ENCODE measurements at regions not wholly inside any gene's neighbourhood (a gene's known extent, or its start where the extent isn't known, plus 50 kb on each side); places are given as distances from the start of the nearest gene placed in this dataset.

DNA sequence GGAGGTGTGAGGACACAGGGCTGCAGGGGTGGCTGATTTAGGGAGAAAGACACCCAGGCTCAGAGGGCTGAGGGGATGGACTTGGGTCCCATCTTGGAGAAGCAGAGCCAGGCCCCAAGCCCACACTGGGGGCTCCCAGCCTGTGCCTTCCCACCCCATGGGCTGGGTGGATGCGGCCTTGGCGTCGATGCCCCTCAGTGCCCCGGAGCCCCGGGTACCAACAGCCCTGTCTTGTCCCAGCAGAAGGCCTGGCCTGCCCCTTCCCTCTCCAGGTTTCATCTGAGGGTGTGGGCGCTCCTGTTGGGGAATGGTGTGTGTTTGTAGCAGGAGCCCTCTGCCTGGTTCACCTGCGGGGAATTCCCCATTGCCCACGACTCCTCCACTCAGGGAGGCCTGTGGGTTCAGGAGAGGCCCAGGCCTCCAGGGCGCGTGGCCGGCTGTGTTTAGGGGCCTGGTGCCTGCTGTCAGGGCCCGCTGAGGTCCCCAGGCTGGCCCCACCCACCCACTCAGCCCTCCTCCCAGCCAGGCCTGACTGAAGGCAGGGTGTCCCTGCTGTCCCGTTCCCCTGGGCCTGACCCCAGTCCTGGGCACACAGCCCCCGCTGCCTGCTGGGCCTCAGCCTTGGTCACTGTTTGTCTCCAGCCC lies 51.1 kb upstream of the BEGAIN start:
- no peak for DNase-seq (ENCODE audit: low spot score in 2 of 2)
- H3K4me3 ChIP-seq = no peak overlapping the region
- H3K27me3 ChIP-seq = no peaks in the 10 kb centered on the region
- TF ChIP-seq, protein P1, sequence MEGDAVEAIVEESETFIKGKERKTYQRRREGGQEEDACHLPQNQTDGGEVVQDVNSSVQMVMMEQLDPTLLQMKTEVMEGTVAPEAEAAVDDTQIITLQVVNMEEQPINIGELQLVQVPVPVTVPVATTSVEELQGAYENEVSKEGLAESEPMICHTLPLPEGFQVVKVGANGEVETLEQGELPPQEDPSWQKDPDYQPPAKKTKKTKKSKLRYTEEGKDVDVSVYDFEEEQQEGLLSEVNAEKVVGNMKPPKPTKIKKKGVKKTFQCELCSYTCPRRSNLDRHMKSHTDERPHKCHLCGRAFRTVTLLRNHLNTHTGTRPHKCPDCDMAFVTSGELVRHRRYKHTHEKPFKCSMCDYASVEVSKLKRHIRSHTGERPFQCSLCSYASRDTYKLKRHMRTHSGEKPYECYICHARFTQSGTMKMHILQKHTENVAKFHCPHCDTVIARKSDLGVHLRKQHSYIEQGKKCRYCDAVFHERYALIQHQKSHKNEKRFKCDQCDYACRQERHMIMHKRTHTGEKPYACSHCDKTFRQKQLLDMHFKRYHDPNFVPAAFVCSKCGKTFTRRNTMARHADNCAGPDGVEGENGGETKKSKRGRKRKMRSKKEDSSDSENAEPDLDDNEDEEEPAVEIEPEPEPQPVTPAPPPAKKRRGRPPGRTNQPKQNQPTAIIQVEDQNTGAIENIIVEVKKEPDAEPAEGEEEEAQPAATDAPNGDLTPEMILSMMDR (IDR thresholded peaks at IDR 0.05) = no peak
- H3K4me1 ChIP-seq = no peaks in the 10 kb centered on the region
- no peaks in the 10 kb centered on the region for H3K36me3 ChIP-seq
- no peak overlapping the region for H3K27ac ChIP-seq
- no peaks in the 10 kb centered on the region for H3K9me3 ChIP-seq
- intact Hi-C loops (cut with DNase I) = no loop called here

GRCh38 chr14:100639280-100639679 lies 52.1 kb upstream of the BEGAIN start:
- intact Hi-C loops (cut with DNase I) = no loop called here

GRCh38 chr14:100640471-100641273 lies 53.5 kb upstream of the BEGAIN start:
- DNase-seq (ENCODE audit: low spot score in 2 of 2) = no peak
- TF ChIP-seq, protein P1 (IDR thresholded peaks at IDR 0.05) = no peak
- H3K27me3 ChIP-seq = no peaks in the 10 kb centered on the region
- H3K9me3 ChIP-seq = no peaks in the 10 kb centered on the region
- no peaks in the 10 kb centered on the region for H3K4me1 ChIP-seq
- H3K27ac ChIP-seq = no peak overlapping the region
- intact Hi-C loops (cut with DNase I) = no loop called here
- H3K36me3 ChIP-seq = no peaks in the 10 kb centered on the region
- H3K4me3 ChIP-seq = no peak overlapping the region

More at GRCh38 chr14:100639280-100639679, 52.1 kb upstream of the BEGAIN start:
- H3K4me3 ChIP-seq = no peak overlapping the region
- no peaks in the 10 kb centered on the region for H3K9me3 ChIP-seq
- H3K27ac ChIP-seq = no peak overlapping the region
- TF ChIP-seq, protein P1 (IDR thresholded peaks at IDR 0.05) = no peak
- no peak for DNase-seq (ENCODE audit: low spot score in 2 of 2)
- H3K4me1 ChIP-seq = no peaks in the 10 kb centered on the region
- H3K36me3 ChIP-seq = no peaks in the 10 kb centered on the region
- H3K27me3 ChIP-seq = no peaks in the 10 kb centered on the region

DNA sequence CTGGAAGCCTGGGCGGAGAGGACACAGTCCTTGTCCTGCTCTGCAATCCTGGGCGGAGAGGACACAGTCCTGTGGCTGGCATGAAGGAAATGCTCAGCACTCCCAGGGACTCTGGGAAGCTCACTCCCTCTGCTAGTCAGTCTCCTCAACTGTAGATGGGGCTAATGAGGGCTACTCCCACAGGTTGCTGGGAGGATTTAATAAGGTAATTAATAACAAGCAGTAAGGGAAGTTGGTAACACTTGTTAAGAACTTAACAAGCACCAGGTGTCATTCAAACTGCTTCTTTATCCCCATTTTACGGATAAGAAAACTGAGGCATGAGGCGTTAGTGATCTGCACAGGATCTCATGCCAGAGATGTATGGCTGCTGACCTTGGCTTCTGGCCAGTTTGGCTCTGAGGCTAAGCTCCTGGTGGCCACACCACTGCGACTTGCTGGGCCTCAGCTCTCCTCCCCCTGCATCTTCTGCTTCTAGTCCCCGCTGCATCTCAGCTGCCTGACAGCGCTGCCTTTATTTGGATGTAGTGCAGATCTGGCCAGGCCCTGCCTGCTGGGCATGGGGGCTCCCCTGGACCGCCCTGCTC lies 54.1 kb upstream of the BEGAIN start:
- intact Hi-C loops (cut with DNase I) = no loop called here

GRCh38 chr14:100643426-100643825 lies 56.2 kb upstream of the BEGAIN start:
- no peaks in the 10 kb centered on the region for H3K9me3 ChIP-seq
- intact Hi-C loops (cut with DNase I) = no loop called here
- TF ChIP-seq, protein P1 (IDR thresholded peaks at IDR 0.05) = no peak
- DNase-seq (ENCODE audit: low spot score in 2 of 2) = no peak
- no peaks in the 10 kb centered on the region for H3K4me1 ChIP-seq
- no peaks in the 10 kb centered on the region for H3K27me3 ChIP-seq
- H3K27ac ChIP-seq = no peak overlapping the region
- H3K4me3 ChIP-seq = no peak overlapping the region
- H3K36me3 ChIP-seq = no peaks in the 10 kb centered on the region

More for the DNA sequence above, 54.1 kb upstream of the BEGAIN start:
- H3K4me1 ChIP-seq = no peaks in the 10 kb centered on the region
- H3K27me3 ChIP-seq = no peaks in the 10 kb centered on the region
- H3K36me3 ChIP-seq = no peaks in the 10 kb centered on the region
- no peaks in the 10 kb centered on the region for H3K9me3 ChIP-seq
- no peak overlapping the region for H3K27ac ChIP-seq
- DNase-seq (ENCODE audit: low spot score in 2 of 2) = no peak
- H3K4me3 ChIP-seq = no peak overlapping the region
- TF ChIP-seq, protein P1 (IDR thresholded peaks at IDR 0.05) = no peak

Data from ascending aorta (tissue), 2 donors.